ENCODE measurements at regions not wholly inside any gene's neighbourhood (a gene's known extent, or its start where the extent isn't known, plus 50 kb on each side); places are given as distances from the start of the nearest gene placed in this dataset.
A peak's percentile ranks its signal among the peaks of the same experiment; 100 is the strongest.

- H3K79me2 ChIP-seq (ENCODE audit: low read length): no peaks in the 10 kb centered on the region
- intact Hi-C loops (cut with micrococcal nuclease): loop anchor here (5.0 kb wide), 2 partner anchors 104 to 304 kb away; no protein-coding TSS in a partner anchor
- peak; percentile 66 for DNase-seq
- H3K9ac ChIP-seq (ENCODE audit: low read length): no peak overlapping the region
- H2AFZ ChIP-seq (ENCODE audit: low read length): no peak overlapping the region
- POLR2A ChIA-PET (ENCODE audit: unreplicated experiment): no interaction called here
- H3K27ac ChIP-seq (ENCODE audit: low read length): 0 out of 2 replicates have a peak overlapping the region, but pooled peaks have one; percentile 1
- H3K9me3 ChIP-seq (ENCODE audit: low read length): no peaks in the 10 kb centered on the region
- H3K36me3 ChIP-seq (ENCODE audit: low read depth, low read length): no peaks in the 10 kb centered on the region
- H3K4me2 ChIP-seq (ENCODE audit: low read length): peak overlapping the region; percentile 0
- BruUV-seq (replicated peaks): no TSS peak
- ATAC-seq: peak; percentile 78
- H3K4me3 ChIP-seq (ENCODE audit: low read length): no peak overlapping the region
- peaks cover 35% of the 10 kb centered on the region for H3K4me1 ChIP-seq (ENCODE audit: insufficient read depth, low read length)
- H3K27me3 ChIP-seq (ENCODE audit: low read length): no peaks in the 10 kb centered on the region
- CTCF ChIA-PET: no interaction called here
- H4K20me1 ChIP-seq (ENCODE audit: low read length): no peaks in the 10 kb centered on the region
- TF ChIP-seq CTCF (conservative IDR thresholded peaks at IDR 0.05; ENCODE audit: low read depth, low read length) (no peak), EZH2phosphoT487 (IDR thresholded peaks at IDR 0.05; ENCODE audit: borderline replicate concordance, low read length) (no peak), EZH2 (IDR thresholded peaks at IDR 0.05; ENCODE audit: low read length, unreplicated experiment) (no peak)
- no peaks in the 10 kb centered on the region for H3K9me2 ChIP-seq (replicated peaks; ENCODE audit: low read length)
- H3F3A ChIP-seq (ENCODE audit: low read length, unreplicated experiment): no peaks in the 10 kb centered on the region
Observed at GRCh38 chr4:35252866-35253265, 991.4 kb downstream of the ARAP2 start.

- TF ChIP-seq EZH2phosphoT487 (IDR thresholded peaks at IDR 0.05; ENCODE audit: borderline replicate concordance, low read length) (no peak), EZH2 (IDR thresholded peaks at IDR 0.05; ENCODE audit: low read length, unreplicated experiment) (no peak)
- ATAC-seq: no peak
- no peak overlapping the region for H3K4me3 ChIP-seq (ENCODE audit: low read length)
- H3K27me3 ChIP-seq (ENCODE audit: low read length): no peaks in the 10 kb centered on the region
- no peak overlapping the region for H3K9ac ChIP-seq (ENCODE audit: low read length)
- H3K4me2 ChIP-seq (ENCODE audit: low read length): peak overlapping the region; percentile 0
- no peaks in the 10 kb centered on the region for H4K20me1 ChIP-seq (ENCODE audit: low read length)
- 0 out of 2 replicates have a peak overlapping the region, but pooled peaks have one; percentile 1 for H3K27ac ChIP-seq (ENCODE audit: low read length)
- ChIA-PET POLR2A (ENCODE audit: unreplicated experiment) (no interaction called here), CTCF (no interaction called here)
- no peak overlapping the region for H2AFZ ChIP-seq (ENCODE audit: low read length)
- no peaks in the 10 kb centered on the region for H3K9me3 ChIP-seq (ENCODE audit: low read length)
- BruUV-seq (replicated peaks): no TSS peak
- DNase-seq: peak; percentile 14
- peaks cover 33% of the 10 kb centered on the region for H3K4me1 ChIP-seq (ENCODE audit: insufficient read depth, low read length)
- no peaks in the 10 kb centered on the region for H3K79me2 ChIP-seq (ENCODE audit: low read length)
- no peaks in the 10 kb centered on the region for H3F3A ChIP-seq (ENCODE audit: low read length, unreplicated experiment)
- no peaks in the 10 kb centered on the region for H3K9me2 ChIP-seq (replicated peaks; ENCODE audit: low read length)
- intact Hi-C loops (cut with micrococcal nuclease): loop anchor here (5.0 kb wide), 2 partner anchors 104 to 304 kb away; no protein-coding TSS in a partner anchor
- no peaks in the 10 kb centered on the region for H3K36me3 ChIP-seq (ENCODE audit: low read depth, low read length)
Observed at GRCh38 chr4:35253331-35253730, 991.0 kb downstream of the ARAP2 start.

GRCh38 chr4:35286434-35286833, 957.9 kb downstream of the ARAP2 start:
- H3K27me3 ChIP-seq (ENCODE audit: low read length): no peaks in the 10 kb centered on the region
- H3F3A ChIP-seq (ENCODE audit: low read length, unreplicated experiment): no peaks in the 10 kb centered on the region
- H3K9me3 ChIP-seq (ENCODE audit: low read length): no peaks in the 10 kb centered on the region
- ChIA-PET CTCF (no interaction called here), POLR2A (ENCODE audit: unreplicated experiment) (no interaction called here)
- H3K9ac ChIP-seq (ENCODE audit: low read length): no peak overlapping the region
- no peaks in the 10 kb centered on the region for H3K79me2 ChIP-seq (ENCODE audit: low read length)
- H3K9me2 ChIP-seq (replicated peaks; ENCODE audit: low read length): no peaks in the 10 kb centered on the region
- no peak for DNase-seq
- no peak overlapping the region for H3K27ac ChIP-seq (ENCODE audit: low read length)
- no peak overlapping the region for H3K4me2 ChIP-seq (ENCODE audit: low read length)
- ATAC-seq: no peak
- intact Hi-C loops (cut with micrococcal nuclease): no loop called here
- H3K36me3 ChIP-seq (ENCODE audit: low read depth, low read length): no peaks in the 10 kb centered on the region
- TF ChIP-seq EZH2phosphoT487 (IDR thresholded peaks at IDR 0.05; ENCODE audit: borderline replicate concordance, low read length) (no peak), CTCF (conservative IDR thresholded peaks at IDR 0.05; ENCODE audit: low read depth, low read length) (no peak), EZH2 (IDR thresholded peaks at IDR 0.05; ENCODE audit: low read length, unreplicated experiment) (no peak)
- no peaks in the 10 kb centered on the region for H4K20me1 ChIP-seq (ENCODE audit: low read length)
- H3K4me3 ChIP-seq (ENCODE audit: low read length): no peak overlapping the region
- no peak overlapping the region for H2AFZ ChIP-seq (ENCODE audit: low read length)
- BruUV-seq (replicated peaks): no TSS peak
- no peaks in the 10 kb centered on the region for H3K4me1 ChIP-seq (ENCODE audit: insufficient read depth, low read length)
